GM12874 (cell line): ENCODE measurements at regions not wholly inside any gene's neighbourhood (a gene's known extent, or its start where the extent isn't known, plus 50 kb on each side); places are given as distances from the start of the nearest gene placed in this dataset.

Source experiments
- CTCF ChIP-seq: IDR thresholded peaks from 2 replicates; pipeline ENCODE4 v1.5.1; 2011; ENCODE audit warnings: low read depth, mild to moderate bottlenecking, control low read depth, low read length, moderate library complexity; ENCODE audit not compliant: insufficient read depth

- TF ChIP-seq CTCF, result no peak
These were observed 88.1 kb downstream of the HDGFL1 start for GRCh38 chr6:22657352-22657980.

- TF ChIP-seq CTCF, result no peak
These were observed 88.8 kb downstream of the HDGFL1 start for GRCh38 chr6:22658183-22658582.

- TF ChIP-seq CTCF, result no peak
These were observed 89.6 kb downstream of the HDGFL1 start for GRCh38 chr6:22658934-22659333.

- no peak for TF ChIP-seq CTCF
These were observed 95.6 kb downstream of the HDGFL1 start for GRCh38 chr6:22664968-22665367.

- TF ChIP-seq CTCF, result no peak
These were observed 96.7 kb downstream of the HDGFL1 start for GRCh38 chr6:22666021-22666420.

GRCh38 chr6:22666586-22666985, 97.2 kb downstream of the HDGFL1 start:
- no peak for TF ChIP-seq CTCF

- no peak for TF ChIP-seq CTCF
These were observed 98.5 kb downstream of the HDGFL1 start for GRCh38 chr6:22667855-22668254.
